Stimulated activated CD4-positive, alpha-beta T cell treated with anti-CD3 and anti-CD28 coated beads, Interleukin-1b, Interleukin-23, amount 100 ng/mL, for 24 hours (primary cell): ENCODE measurements at regions not wholly inside any gene's neighbourhood (a gene's known extent, or its start where the extent isn't known, plus 50 kb on each side); places are given as distances from the start of the nearest gene placed in this dataset.
A peak's percentile ranks its signal among the peaks of the same experiment; 100 is the strongest.

ENCODE experiments used
- DNase-seq, 4 experiments: peaks; one replicate each; pipeline ENCODE4 v3.0.0-alpha.2; 2020; ENCODE audit warnings: low read depth in 4 of 4, low spot score in 1 of 4

- DNase-seq, result no peak
These were observed 161.7 kb downstream of the TFCP2L1 start for GRCh38 chr2:121123268-121123667.

GRCh38 chr2:121124330-121124729 lies 160.7 kb downstream of the TFCP2L1 start:
- no peak for DNase-seq

- no peak for DNase-seq
These were observed 159.7 kb downstream of the TFCP2L1 start for GRCh38 chr2:121125350-121125749.

- DNase-seq, result peak in 1 of 4 experiments; percentile 4
These were observed 156.0 kb downstream of the TFCP2L1 start for GRCh38 chr2:121128741-121129659.

- no peak for DNase-seq
These were observed 155.3 kb downstream of the TFCP2L1 start for GRCh38 chr2:121129692-121130091.

GRCh38 chr2:121130301-121130850 lies 154.6 kb downstream of the TFCP2L1 start:
- DNase-seq, result no peak

- DNase-seq, result no peak
These were observed 153.6 kb downstream of the TFCP2L1 start for GRCh38 chr2:121131375-121131774.

GRCh38 chr2:121132054-121132761 lies 152.8 kb downstream of the TFCP2L1 start:
- no peak for DNase-seq

- no peak for DNase-seq
These were observed 152.3 kb downstream of the TFCP2L1 start for GRCh38 chr2:121132762-121133107.

GRCh38 chr2:121133551-121134319 lies 151.3 kb downstream of the TFCP2L1 start:
- DNase-seq, result no peak

- DNase-seq, result no peak
These were observed 150.3 kb downstream of the TFCP2L1 start for GRCh38 chr2:121134728-121135127.

- DNase-seq, result no peak
These were observed 149.7 kb downstream of the TFCP2L1 start for GRCh38 chr2:121135168-121135853.

- no peak for DNase-seq
These were observed 148.7 kb downstream of the TFCP2L1 start for GRCh38 chr2:121136323-121136722.

- DNase-seq, result no peak
These were observed 147.4 kb downstream of the TFCP2L1 start for GRCh38 chr2:121137571-121137970.

- DNase-seq, result no peak
These were observed 144.3 kb downstream of the TFCP2L1 start for GRCh38 chr2:121140734-121141133.

GRCh38 chr2:121142452-121142851 lies 142.6 kb downstream of the TFCP2L1 start:
- no peak for DNase-seq

- no peak for DNase-seq
These were observed 140.9 kb downstream of the TFCP2L1 start for GRCh38 chr2:121144111-121144510.

GRCh38 chr2:121146630-121147029 lies 138.4 kb downstream of the TFCP2L1 start:
- no peak for DNase-seq

- DNase-seq, result no peak
These were observed 137.2 kb downstream of the TFCP2L1 start for GRCh38 chr2:121147766-121148165.

GRCh38 chr2:121148481-121148880 lies 136.5 kb downstream of the TFCP2L1 start:
- DNase-seq, result no peak

- DNase-seq, result no peak
These were observed 135.6 kb downstream of the TFCP2L1 start for GRCh38 chr2:121149384-121149783.
